ENCODE measurements at regions not wholly inside any gene's neighbourhood (a gene's known extent, or its start where the extent isn't known, plus 50 kb on each side); places are given as distances from the start of the nearest gene placed in this dataset.

DNA sequence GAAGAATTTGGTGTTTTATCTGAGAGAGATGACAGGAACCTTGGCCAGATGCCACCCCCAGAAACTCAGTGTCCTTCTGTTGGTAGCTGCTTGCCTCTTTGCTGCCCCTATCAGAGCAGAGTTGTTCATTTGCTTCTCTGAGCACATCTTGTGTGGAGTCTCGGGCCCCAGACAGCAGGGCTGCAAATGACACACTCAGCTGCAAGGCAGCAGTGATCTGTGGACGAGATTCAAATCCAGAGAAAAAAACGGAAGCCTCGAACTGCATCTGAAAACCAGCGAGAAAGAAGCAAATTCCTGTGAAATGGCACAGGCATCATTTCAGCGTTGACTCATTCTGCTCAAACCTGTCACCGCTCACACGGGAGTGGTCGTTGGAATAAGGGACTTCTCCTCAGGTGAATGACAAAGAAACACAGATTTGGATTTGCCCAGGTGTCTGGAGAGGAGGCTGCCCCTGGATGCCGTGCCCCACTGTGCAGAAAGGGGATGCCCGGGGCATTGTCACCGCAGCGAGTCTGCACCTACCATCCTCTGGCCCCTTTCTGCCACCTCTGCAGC is 144.7 kb downstream of the PFKFB3 start:
- peaks cover 14% of the 10 kb centered on the region; the same call in 1 of the 2 replicates for H3K4me1 ChIP-seq
- H3K36me3 ChIP-seq = no peaks in the 10 kb centered on the region
- no peaks in the 10 kb centered on the region for H3K27me3 ChIP-seq
- no peak for DNase-seq
- peak overlapping the region; percentile 20 for H3K4me3 ChIP-seq (ENCODE audit: low read depth, low read length)
- H3K9me3 ChIP-seq = no peaks in the 10 kb centered on the region
- TF ChIP-seq, protein P1, sequence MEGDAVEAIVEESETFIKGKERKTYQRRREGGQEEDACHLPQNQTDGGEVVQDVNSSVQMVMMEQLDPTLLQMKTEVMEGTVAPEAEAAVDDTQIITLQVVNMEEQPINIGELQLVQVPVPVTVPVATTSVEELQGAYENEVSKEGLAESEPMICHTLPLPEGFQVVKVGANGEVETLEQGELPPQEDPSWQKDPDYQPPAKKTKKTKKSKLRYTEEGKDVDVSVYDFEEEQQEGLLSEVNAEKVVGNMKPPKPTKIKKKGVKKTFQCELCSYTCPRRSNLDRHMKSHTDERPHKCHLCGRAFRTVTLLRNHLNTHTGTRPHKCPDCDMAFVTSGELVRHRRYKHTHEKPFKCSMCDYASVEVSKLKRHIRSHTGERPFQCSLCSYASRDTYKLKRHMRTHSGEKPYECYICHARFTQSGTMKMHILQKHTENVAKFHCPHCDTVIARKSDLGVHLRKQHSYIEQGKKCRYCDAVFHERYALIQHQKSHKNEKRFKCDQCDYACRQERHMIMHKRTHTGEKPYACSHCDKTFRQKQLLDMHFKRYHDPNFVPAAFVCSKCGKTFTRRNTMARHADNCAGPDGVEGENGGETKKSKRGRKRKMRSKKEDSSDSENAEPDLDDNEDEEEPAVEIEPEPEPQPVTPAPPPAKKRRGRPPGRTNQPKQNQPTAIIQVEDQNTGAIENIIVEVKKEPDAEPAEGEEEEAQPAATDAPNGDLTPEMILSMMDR (IDR thresholded peaks at IDR 0.05; ENCODE audit: low read depth, low read length) = no peak

DNA sequence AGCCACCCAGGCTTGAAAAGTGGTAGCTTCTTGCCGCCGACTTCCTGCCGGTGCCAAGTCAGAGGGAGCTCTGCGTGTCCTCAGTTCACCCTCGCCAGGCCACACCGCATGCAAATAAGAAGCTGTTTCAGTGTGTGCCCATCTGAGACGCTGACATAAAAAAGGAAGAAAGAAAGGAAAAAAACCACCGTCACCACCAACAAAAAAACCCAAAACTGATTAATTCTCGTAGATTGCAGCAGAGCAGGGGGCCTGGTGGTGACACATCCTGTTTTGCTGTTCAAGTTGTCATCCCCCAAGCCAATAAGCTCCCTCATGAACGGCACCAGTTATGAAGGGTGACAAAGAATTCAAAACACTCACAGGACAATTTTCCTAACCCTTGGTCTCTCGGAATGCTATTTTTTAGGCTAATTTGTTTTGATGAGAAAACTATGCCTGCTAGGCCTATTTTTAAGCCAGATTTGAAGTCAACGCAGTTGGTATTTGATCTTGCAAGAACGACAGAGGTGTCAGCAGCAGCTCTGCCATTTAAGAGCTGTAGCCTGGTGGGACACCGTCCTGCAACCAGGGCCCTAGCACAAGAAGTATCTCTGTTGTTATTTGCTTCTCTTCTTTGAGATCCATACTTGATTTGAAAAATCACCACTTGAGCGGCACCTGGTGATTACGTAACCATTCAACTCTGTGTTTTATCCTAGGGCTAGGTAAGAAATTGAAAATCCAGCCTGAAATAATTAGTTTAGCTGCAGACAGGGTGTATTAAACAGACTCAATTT is 145.6 kb downstream of the PFKFB3 start:
- H3K36me3 ChIP-seq = no peaks in the 10 kb centered on the region
- TF ChIP-seq, protein P1 (IDR thresholded peaks at IDR 0.05; ENCODE audit: low read depth, low read length) = no peak
- peak; percentile 24 for DNase-seq
- H3K9me3 ChIP-seq = no peaks in the 10 kb centered on the region
- no peaks in the 10 kb centered on the region for H3K27me3 ChIP-seq
- peak overlapping the region; percentile 18 for H3K4me3 ChIP-seq (ENCODE audit: low read depth, low read length)
- H3K4me1 ChIP-seq = peaks cover 14% of the 10 kb centered on the region; the same call in 1 of the 2 replicates

DNA sequence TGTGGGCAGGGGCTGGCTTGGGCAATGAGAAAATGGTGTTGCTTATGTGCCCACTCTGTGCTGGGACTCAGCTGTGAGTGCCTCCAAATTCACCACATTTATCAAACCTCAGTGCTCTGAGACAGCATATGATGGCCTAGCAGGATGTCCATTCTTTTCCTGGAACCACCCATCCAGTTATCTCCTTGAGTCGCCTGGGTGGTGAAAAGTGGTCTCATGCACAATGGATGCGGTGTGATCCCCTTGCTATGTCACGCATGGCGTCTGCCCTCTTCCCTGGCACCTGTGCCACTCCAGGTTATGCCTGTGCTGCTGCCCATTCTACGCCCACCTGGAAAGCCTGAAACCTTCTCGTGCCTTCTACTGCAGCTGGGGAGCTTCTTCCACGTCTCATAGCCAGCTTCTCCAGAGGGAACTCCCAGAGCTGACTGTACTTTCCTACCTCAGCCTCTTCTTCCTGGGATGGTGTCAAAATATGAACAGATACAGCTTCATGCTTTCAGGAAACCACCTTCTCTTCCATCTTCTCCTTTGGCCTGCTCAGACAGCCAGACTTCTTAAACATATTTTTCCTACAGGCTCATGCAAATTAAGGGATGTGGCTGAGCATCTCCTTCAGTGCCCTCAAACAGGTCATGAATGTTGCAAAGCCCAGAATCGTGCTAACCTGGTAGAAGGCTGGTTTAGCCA is 147.3 kb downstream of the PFKFB3 start:
- no peak for DNase-seq
- no peaks in the 10 kb centered on the region for H3K27me3 ChIP-seq
- TF ChIP-seq, protein P1 (IDR thresholded peaks at IDR 0.05; ENCODE audit: low read depth, low read length) = no peak
- no peak overlapping the region for H3K4me3 ChIP-seq (ENCODE audit: low read depth, low read length)
- peaks cover 14% of the 10 kb centered on the region; the same call in 1 of the 2 replicates for H3K4me1 ChIP-seq
- H3K9me3 ChIP-seq = no peaks in the 10 kb centered on the region
- H3K36me3 ChIP-seq = no peaks in the 10 kb centered on the region

DNA sequence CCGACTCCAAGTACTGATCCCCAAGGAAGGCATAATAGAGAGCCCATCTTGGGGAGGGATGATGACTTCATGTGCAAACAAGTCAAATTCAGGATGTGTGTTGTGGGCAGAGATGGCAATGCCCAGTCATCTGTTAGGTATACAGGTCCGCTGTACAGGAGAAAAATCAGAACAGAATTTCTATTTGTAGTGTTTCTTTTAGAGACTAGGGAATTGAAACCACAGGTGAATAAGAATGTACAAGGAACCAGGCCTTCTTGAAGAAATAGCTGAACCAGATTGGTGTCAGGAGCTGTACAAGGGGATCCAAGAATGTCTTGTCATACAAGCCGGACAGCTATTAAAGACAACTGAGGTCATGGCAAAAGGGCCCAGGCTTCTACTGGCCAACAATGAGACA is 147.9 kb downstream of the PFKFB3 start:
- Histone ChIP-seq H3K4me3 (ENCODE audit: low read depth, low read length) (no peak overlapping the region), H3K27me3 (no peaks in the 10 kb centered on the region), H3K9me3 (no peaks in the 10 kb centered on the region), H3K4me1 (peaks cover 14% of the 10 kb centered on the region; the same call in 1 of the 2 replicates), H3K36me3 (no peaks in the 10 kb centered on the region)
- no peak for DNase-seq
- TF ChIP-seq, protein P1 (IDR thresholded peaks at IDR 0.05; ENCODE audit: low read depth, low read length) = no peak

DNA sequence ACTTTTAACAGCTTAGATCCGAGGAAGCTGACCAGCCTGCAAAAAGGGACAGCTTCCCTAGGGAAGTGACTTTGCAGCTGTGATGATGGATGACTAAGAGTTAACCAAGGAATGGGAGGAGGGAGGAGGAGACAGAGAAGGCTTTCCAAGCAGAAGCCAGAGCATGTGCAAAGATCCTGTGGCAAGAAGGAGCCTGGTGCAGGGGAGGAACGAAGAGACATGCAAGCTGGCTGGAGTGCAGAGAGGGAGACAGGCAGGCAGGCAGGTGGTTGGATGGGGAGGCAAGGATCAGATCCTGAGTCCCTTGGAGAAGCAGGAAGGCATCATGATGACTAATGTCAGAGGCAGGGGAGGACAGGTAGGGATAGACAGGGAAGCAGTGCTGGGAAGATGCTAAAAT is 148.8 kb downstream of the PFKFB3 start:
- TF ChIP-seq, protein P1 (IDR thresholded peaks at IDR 0.05; ENCODE audit: low read depth, low read length) = no peak
- Histone ChIP-seq H3K4me3 (ENCODE audit: low read depth, low read length) (no peak overlapping the region), H3K36me3 (no peaks in the 10 kb centered on the region), H3K9me3 (no peaks in the 10 kb centered on the region; the same call in 1 of the 2 replicates), H3K4me1 (peaks cover 14% of the 10 kb centered on the region; the same call in 1 of the 2 replicates), H3K27me3 (no peaks in the 10 kb centered on the region)
- DNase-seq = no peak

All from BE2C (cell line).